CD4-positive, alpha-beta T cell (primary cell): ENCODE measurements at regions not wholly inside any gene's neighbourhood (a gene's known extent, or its start where the extent isn't known, plus 50 kb on each side); places are given as distances from the start of the nearest gene placed in this dataset.

Source experiments
- ATAC-seq: fragments of 200-7000 bp; cut with Tn5 transposase; one replicate; pipeline ENCODE4 v1.10.0; 2022; ENCODE audit warnings: mild to moderate bottlenecking; ENCODE audit not compliant: poor library complexity
- CTCF ChIA-PET: fragments of 350-600 bp; sonication (Branson Sonifier 250); formaldehyde crosslinking; loops from one replicate; lab custom pipeline; 2021; ENCODE audit warnings: antibody characterized with exemption, inconsistent platforms; lab: Charles Lee
- POLR2A ChIA-PET: fragments of 350-600 bp; sonication (Branson Sonifier 250); formaldehyde crosslinking; loops from one replicate; lab custom pipeline; 2021; ENCODE audit warnings: antibody characterized with exemption, inconsistent platforms; lab: Charles Lee
- DNase-seq, 14 experiments: peaks; one replicate each; pipeline ENCODE4 v3.0.0-alpha.2; 2013 to 2020; ENCODE audit warnings: mixed read lengths in 2 of 14
- H3K27ac ChIP-seq, 2 donors: one replicate each; pipeline versions ENCODE4 v1.5.1 to v1.7.0; 2013; ENCODE audit warnings: low read length in 2 of 2, low read depth in 1 of 2, mild to moderate bottlenecking in 1 of 2
- H3K27me3 ChIP-seq, 2 experiments: 1 replicate in 1 of 2; 2 replicates in 1 of 2; pipeline versions ENCODE4 v1.6.1 to v1.7.0; 2013; ENCODE audit warnings: low read length in 2 of 2, control low read depth in 1 of 2, mild to moderate bottlenecking in 1 of 2, moderate library complexity in 1 of 2; ENCODE audit not compliant: insufficient read depth in 2 of 2, control insufficient read depth in 1 of 2
- H3K36me3 ChIP-seq: one replicate; pipeline ENCODE4 v1.6.1; 2013; ENCODE audit warnings: low read length, control low read depth; ENCODE audit not compliant: insufficient read depth
- H3K4me1 ChIP-seq: one replicate; pipeline ENCODE4 v1.6.1; 2013; ENCODE audit warnings: low read length, control low read depth; ENCODE audit not compliant: insufficient read depth
- H3K4me3 ChIP-seq: one replicate; pipeline ENCODE4 v1.5.1; 2013; ENCODE audit warnings: mild to moderate bottlenecking, low read length, moderate library complexity
- H3K9me3 ChIP-seq, 2 experiments: 1 replicate in 1 of 2; 2 replicates in 1 of 2; pipeline versions ENCODE4 v1.6.1 to v1.7.0; 2013; ENCODE audit warnings: low read length in 2 of 2, mild to moderate bottlenecking in 2 of 2, control low read depth in 1 of 2, moderate library complexity in 1 of 2; ENCODE audit not compliant: control insufficient read depth in 1 of 2, insufficient read depth in 1 of 2
- H3K27ac Mint-ChIP-seq: one replicate; pipeline ENCODE4 v1.8.0; 2020; ENCODE audit warnings: mixed read lengths
- H3K27me3 Mint-ChIP-seq: one replicate; pipeline ENCODE4 v1.8.0; 2021; ENCODE audit warnings: mixed read lengths
- H3K36me3 Mint-ChIP-seq: one replicate; pipeline ENCODE4 v1.8.0; 2021; ENCODE audit warnings: low read depth, mixed read lengths
- H3K4me1 Mint-ChIP-seq: one replicate; pipeline ENCODE4 v1.8.0; 2021; ENCODE audit warnings: low read depth, mixed read lengths
- H3K4me3 Mint-ChIP-seq: one replicate; pipeline ENCODE4 v1.8.0; 2020; ENCODE audit warnings: mild to moderate bottlenecking, mixed read lengths
- H3K9me3 Mint-ChIP-seq: one replicate; pipeline ENCODE4 v1.8.0; 2020; ENCODE audit warnings: mixed read lengths
- intact Hi-C, 2 experiments: fragments of 100-400 bp; cut with DNase I in 1 of 2; cut with micrococcal nuclease in 1 of 2; formaldehyde crosslinking; loops; one replicate each; pipeline versions ENCODE4 v1.15.1 to v1.9.0; 2023 to 2025; cut with DNase I, micrococcal nuclease
- TF ChIP-seq, protein P1 (sequence below): fragments of 200-600 bp; IDR thresholded peaks from one replicate; pipeline ENCODE4 v1.8.0; 2022; ENCODE audit warnings: antibody characterized with exemption, mild to moderate bottlenecking

- no peak for DNase-seq
- no peak for ATAC-seq
- intact Hi-C loops, result no loop called here
These were observed 554.4 kb upstream of the TMEM132C start for GRCh38 chr12:127712561-127712960.

DNA sequence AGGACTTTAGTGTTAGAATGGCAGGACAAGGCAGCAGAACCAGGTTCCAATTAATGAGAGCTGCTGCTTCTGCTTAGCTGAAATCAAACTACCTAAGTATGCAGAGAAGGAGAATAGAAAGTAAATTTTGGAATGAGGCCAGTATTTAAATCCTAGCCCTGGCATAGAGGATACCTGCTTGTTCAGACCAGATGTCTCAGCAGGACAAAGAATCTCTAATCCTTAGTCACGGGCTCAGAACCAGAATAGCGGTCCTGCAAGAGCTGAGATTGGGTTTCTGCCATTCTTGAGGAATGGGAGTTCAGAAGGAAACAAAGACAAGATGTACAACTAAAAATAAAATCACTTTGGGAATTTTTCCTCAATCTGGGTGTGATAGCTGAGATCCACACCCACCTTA is 550.8 kb upstream of the TMEM132C start:
- CTCF ChIA-PET, result no interaction called here
- Histone ChIP-seq H3K4me1 (no peaks in the 10 kb centered on the region), H3K36me3 (no peaks in the 10 kb centered on the region), H3K27ac (no peak overlapping the region), H3K4me3 (no peak overlapping the region), H3K27me3 (no peaks in the 10 kb centered on the region), H3K9me3 (peaks cover 0 to 12% of the 10 kb centered on the region in 2 experiments)
- Mint-ChIP-seq H3K4me3 (no peak overlapping the region), H3K36me3 (no peaks in the 10 kb centered on the region), H3K4me1 (no peaks in the 10 kb centered on the region), H3K9me3 (peaks cover 6% of the 10 kb centered on the region), H3K27me3 (no peaks in the 10 kb centered on the region), H3K27ac (no peak overlapping the region)
- POLR2A ChIA-PET, result interaction anchor here (0.6 kb wide), 1 partner anchor 44 kb away, joined by 3 read pairs; no protein-coding TSS in a partner anchor
- TF ChIP-seq, protein P1, sequence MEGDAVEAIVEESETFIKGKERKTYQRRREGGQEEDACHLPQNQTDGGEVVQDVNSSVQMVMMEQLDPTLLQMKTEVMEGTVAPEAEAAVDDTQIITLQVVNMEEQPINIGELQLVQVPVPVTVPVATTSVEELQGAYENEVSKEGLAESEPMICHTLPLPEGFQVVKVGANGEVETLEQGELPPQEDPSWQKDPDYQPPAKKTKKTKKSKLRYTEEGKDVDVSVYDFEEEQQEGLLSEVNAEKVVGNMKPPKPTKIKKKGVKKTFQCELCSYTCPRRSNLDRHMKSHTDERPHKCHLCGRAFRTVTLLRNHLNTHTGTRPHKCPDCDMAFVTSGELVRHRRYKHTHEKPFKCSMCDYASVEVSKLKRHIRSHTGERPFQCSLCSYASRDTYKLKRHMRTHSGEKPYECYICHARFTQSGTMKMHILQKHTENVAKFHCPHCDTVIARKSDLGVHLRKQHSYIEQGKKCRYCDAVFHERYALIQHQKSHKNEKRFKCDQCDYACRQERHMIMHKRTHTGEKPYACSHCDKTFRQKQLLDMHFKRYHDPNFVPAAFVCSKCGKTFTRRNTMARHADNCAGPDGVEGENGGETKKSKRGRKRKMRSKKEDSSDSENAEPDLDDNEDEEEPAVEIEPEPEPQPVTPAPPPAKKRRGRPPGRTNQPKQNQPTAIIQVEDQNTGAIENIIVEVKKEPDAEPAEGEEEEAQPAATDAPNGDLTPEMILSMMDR, result no peak
- DNase-seq (no peak), ATAC-seq (no peak)
- intact Hi-C loops, result no loop called here

More at GRCh38 chr12:127712561-127712960, 554.4 kb upstream of the TMEM132C start:
- H3K36me3 Mint-ChIP-seq, result no peaks in the 10 kb centered on the region
- H3K9me3 Mint-ChIP-seq, result peaks cover 13% of the 10 kb centered on the region
- Histone ChIP-seq H3K9me3 (peaks cover 0 to 15% of the 10 kb centered on the region in 2 experiments), H3K4me3 (no peak overlapping the region), H3K4me1 (no peaks in the 10 kb centered on the region), H3K27ac (no peak overlapping the region), H3K36me3 (no peaks in the 10 kb centered on the region), H3K27me3 (no peaks in the 10 kb centered on the region)
- no peaks in the 10 kb centered on the region for H3K27me3 Mint-ChIP-seq
- H3K4me1 Mint-ChIP-seq, result no peaks in the 10 kb centered on the region
- H3K27ac Mint-ChIP-seq, result no peak overlapping the region
- TF ChIP-seq, protein P1, result no peak
- ChIA-PET POLR2A (no interaction called here), CTCF (no interaction called here)
- no peak overlapping the region for H3K4me3 Mint-ChIP-seq

DNA sequence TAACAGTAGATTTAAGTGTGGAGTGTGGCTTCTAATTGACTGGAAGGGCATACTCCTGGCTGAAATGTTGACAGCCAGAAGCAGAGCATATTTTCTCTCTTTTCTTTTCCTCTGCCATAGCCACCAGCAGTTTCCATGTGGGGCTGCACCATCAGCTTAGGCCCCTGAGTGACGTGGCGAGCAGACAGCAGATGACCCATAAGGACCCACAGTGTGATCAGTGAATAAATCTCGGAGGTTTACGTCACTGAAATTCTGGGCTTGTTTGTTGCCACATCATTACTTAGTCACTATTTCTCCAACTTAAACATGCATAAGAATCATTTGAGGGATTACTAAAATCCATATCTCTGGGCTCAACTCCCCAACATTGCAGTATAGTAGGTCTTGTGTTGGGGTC is 549.7 kb upstream of the TMEM132C start:
- Histone ChIP-seq H3K27ac (no peak overlapping the region), H3K27me3 (no peaks in the 10 kb centered on the region), H3K4me1 (no peaks in the 10 kb centered on the region), H3K4me3 (no peak overlapping the region), H3K36me3 (no peaks in the 10 kb centered on the region), H3K9me3 (peaks cover 0 to 12% of the 10 kb centered on the region in 2 experiments)
- ATAC-seq (no peak), DNase-seq (no peak)
- POLR2A ChIA-PET, result no interaction called here
- TF ChIP-seq, protein P1, result no peak
- H3K27me3 Mint-ChIP-seq, result no peaks in the 10 kb centered on the region
- H3K27ac Mint-ChIP-seq, result no peak overlapping the region
- H3K9me3 Mint-ChIP-seq, result peaks cover 6% of the 10 kb centered on the region
- CTCF ChIA-PET, result no interaction called here
- H3K4me1 Mint-ChIP-seq, result no peaks in the 10 kb centered on the region
- no peak overlapping the region for H3K4me3 Mint-ChIP-seq
- intact Hi-C loops, result no loop called here
- no peaks in the 10 kb centered on the region for H3K36me3 Mint-ChIP-seq
